ENCODE measurements at regions not wholly inside any gene's neighbourhood (a gene's known extent, or its start where the extent isn't known, plus 50 kb on each side); places are given as distances from the start of the nearest gene placed in this dataset.

GRCh38 chr1:87940421-87940820, 611.7 kb downstream of the LMO4 start:
- H3K4me1 Mint-ChIP-seq = no peaks in the 10 kb centered on the region
- peaks cover 0 to 5% (median 0%) of the 10 kb centered on the region in 11 donors for H3K9me3 Mint-ChIP-seq
- H3K36me3 ChIP-seq (ENCODE audit: control insufficient read depth in 2 of 3, insufficient read depth in 3 of 3, low read length in 3 of 3) = no peaks in the 10 kb centered on the region
- H3K4me3 Mint-ChIP-seq = no peak overlapping the region
- no peak overlapping the region for H3K4me3 ChIP-seq (ENCODE audit: low read length)
- H3K4me1 ChIP-seq (ENCODE audit: control insufficient read depth in 2 of 2, insufficient read depth in 2 of 2, low read length in 2 of 2) = no peaks in the 10 kb centered on the region
- no peak for DNase-seq
- ATAC-seq = no peak
- peaks cover 0 to 7% (median 3%) of the 10 kb centered on the region in 5 donors for H3K27me3 Mint-ChIP-seq
- no peaks in the 10 kb centered on the region for H3K9me3 ChIP-seq (ENCODE audit: control insufficient read depth in 2 of 3, low read length in 3 of 3)
- H3K27ac Mint-ChIP-seq = no peak overlapping the region
- no peak overlapping the region for H3K27ac ChIP-seq (ENCODE audit: low read depth, low read length)
- intact Hi-C loops (cut with micrococcal nuclease) = no loop called here
- ChIA-PET POLR2A (no interaction called here), CTCF (no interaction called here)
- H3K36me3 Mint-ChIP-seq = no peaks in the 10 kb centered on the region
- no peaks in the 10 kb centered on the region for H3K27me3 ChIP-seq (ENCODE audit: control insufficient read depth in 2 of 2, insufficient read depth in 2 of 2, low read length in 2 of 2)

GRCh38 chr1:87941337-87941946, 612.8 kb downstream of the LMO4 start:
- Mint-ChIP-seq H3K4me1 (no peaks in the 10 kb centered on the region), H3K27ac (no peak overlapping the region), H3K27me3 (peaks cover 0 to 7% (median 5%) of the 10 kb centered on the region in 5 donors), H3K36me3 (no peaks in the 10 kb centered on the region), H3K9me3 (peaks cover 0 to 5% (median 0%) of the 10 kb centered on the region in 11 donors), H3K4me3 (no peak overlapping the region)
- Histone ChIP-seq H3K27me3 (ENCODE audit: control insufficient read depth in 2 of 2, insufficient read depth in 2 of 2, low read length in 2 of 2) (no peaks in the 10 kb centered on the region), H3K27ac (ENCODE audit: low read depth, low read length) (no peak overlapping the region), H3K4me3 (ENCODE audit: low read length) (no peak overlapping the region), H3K36me3 (ENCODE audit: control insufficient read depth in 2 of 3, insufficient read depth in 3 of 3, low read length in 3 of 3) (no peaks in the 10 kb centered on the region), H3K4me1 (ENCODE audit: control insufficient read depth in 2 of 2, insufficient read depth in 2 of 2, low read length in 2 of 2) (no peaks in the 10 kb centered on the region), H3K9me3 (ENCODE audit: control insufficient read depth in 2 of 3, low read length in 3 of 3) (no peaks in the 10 kb centered on the region)
- ATAC-seq = no peak
- intact Hi-C loops (cut with micrococcal nuclease) = no loop called here
- ChIA-PET CTCF (no interaction called here), POLR2A (no interaction called here)
- no peak for DNase-seq

GRCh38 chr1:87942165-87942564, 613.5 kb downstream of the LMO4 start:
- CTCF ChIA-PET = no interaction called here
- Mint-ChIP-seq H3K9me3 (peaks cover 0 to 1% (median 0%) of the 10 kb centered on the region in 11 donors), H3K4me3 (no peak overlapping the region), H3K27ac (no peak overlapping the region), H3K4me1 (no peaks in the 10 kb centered on the region), H3K36me3 (no peaks in the 10 kb centered on the region), H3K27me3 (peaks cover 0 to 7% (median 5%) of the 10 kb centered on the region in 5 donors)
- H3K9me3 ChIP-seq (ENCODE audit: control insufficient read depth in 2 of 3, low read length in 3 of 3) = no peaks in the 10 kb centered on the region
- no peaks in the 10 kb centered on the region for H3K4me1 ChIP-seq (ENCODE audit: control insufficient read depth in 2 of 2, insufficient read depth in 2 of 2, low read length in 2 of 2)
- intact Hi-C loops (cut with micrococcal nuclease) = no loop called here
- H3K27me3 ChIP-seq (ENCODE audit: control insufficient read depth in 2 of 2, insufficient read depth in 2 of 2, low read length in 2 of 2) = no peaks in the 10 kb centered on the region
- no peaks in the 10 kb centered on the region for H3K36me3 ChIP-seq (ENCODE audit: control insufficient read depth in 2 of 3, insufficient read depth in 3 of 3, low read length in 3 of 3)
- no peak overlapping the region for H3K4me3 ChIP-seq (ENCODE audit: low read length)
- ATAC-seq (no peak), DNase-seq (no peak)
- no peak overlapping the region for H3K27ac ChIP-seq (ENCODE audit: low read depth, low read length)
- POLR2A ChIA-PET = no interaction called here

GRCh38 chr1:87949711-87950110, 621.0 kb downstream of the LMO4 start:
- Histone ChIP-seq H3K4me1 (ENCODE audit: control insufficient read depth in 2 of 2, insufficient read depth in 2 of 2, low read length in 2 of 2) (no peaks in the 10 kb centered on the region), H3K4me3 (ENCODE audit: low read length) (no peak overlapping the region), H3K9me3 (ENCODE audit: control insufficient read depth in 2 of 3, low read length in 3 of 3) (no peaks in the 10 kb centered on the region), H3K36me3 (ENCODE audit: control insufficient read depth in 2 of 3, insufficient read depth in 3 of 3, low read length in 3 of 3) (no peaks in the 10 kb centered on the region), H3K27me3 (ENCODE audit: control insufficient read depth in 2 of 2, insufficient read depth in 2 of 2, low read length in 2 of 2) (no peaks in the 10 kb centered on the region), H3K27ac (ENCODE audit: low read depth, low read length) (no peak overlapping the region)
- H3K9me3 Mint-ChIP-seq = no peaks in the 10 kb centered on the region
- intact Hi-C loops (cut with micrococcal nuclease) = loop anchor here (5.0 to 10.0 kb wide), 4 partner anchors 645 to 1567 kb away; no protein-coding TSS in a partner anchor
- H3K36me3 Mint-ChIP-seq = no peaks in the 10 kb centered on the region
- no peaks in the 10 kb centered on the region for H3K4me1 Mint-ChIP-seq
- ATAC-seq = no peak
- no peak overlapping the region for H3K4me3 Mint-ChIP-seq
- H3K27me3 Mint-ChIP-seq = peaks cover 5 to 18% (median 12%) of the 10 kb centered on the region in 5 donors
- ChIA-PET POLR2A (no interaction called here), CTCF (no interaction called here)
- DNase-seq = no peak
- H3K27ac Mint-ChIP-seq = no peak overlapping the region

GRCh38 chr1:87950369-87950768, 621.7 kb downstream of the LMO4 start:
- Mint-ChIP-seq H3K4me3 (no peak overlapping the region), H3K4me1 (no peaks in the 10 kb centered on the region), H3K27ac (no peak overlapping the region), H3K9me3 (no peaks in the 10 kb centered on the region), H3K27me3 (peaks cover 5 to 21% (median 12%) of the 10 kb centered on the region in 5 donors), H3K36me3 (no peaks in the 10 kb centered on the region)
- Histone ChIP-seq H3K27ac (ENCODE audit: low read depth, low read length) (no peak overlapping the region), H3K27me3 (ENCODE audit: control insufficient read depth in 2 of 2, insufficient read depth in 2 of 2, low read length in 2 of 2) (no peaks in the 10 kb centered on the region), H3K4me1 (ENCODE audit: control insufficient read depth in 2 of 2, insufficient read depth in 2 of 2, low read length in 2 of 2) (no peaks in the 10 kb centered on the region), H3K4me3 (ENCODE audit: low read length) (no peak overlapping the region), H3K36me3 (ENCODE audit: control insufficient read depth in 2 of 3, insufficient read depth in 3 of 3, low read length in 3 of 3) (no peaks in the 10 kb centered on the region), H3K9me3 (ENCODE audit: control insufficient read depth in 2 of 3, low read length in 3 of 3) (no peaks in the 10 kb centered on the region)
- POLR2A ChIA-PET = no interaction called here
- CTCF ChIA-PET = no interaction called here
- DNase-seq (no peak), ATAC-seq (no peak)
- intact Hi-C loops (cut with micrococcal nuclease) = loop anchor here (5.0 to 10.0 kb wide), 4 partner anchors 644 to 1568 kb away; no protein-coding TSS in a partner anchor

- H3K4me1 Mint-ChIP-seq = no peaks in the 10 kb centered on the region
- no peaks in the 10 kb centered on the region for H3K9me3 ChIP-seq (ENCODE audit: control insufficient read depth in 2 of 3, low read length in 3 of 3)
- no peaks in the 10 kb centered on the region for H3K36me3 ChIP-seq (ENCODE audit: control insufficient read depth in 2 of 3, insufficient read depth in 3 of 3, low read length in 3 of 3)
- DNase-seq = no peak
- H3K4me1 ChIP-seq (ENCODE audit: control insufficient read depth in 2 of 2, insufficient read depth in 2 of 2, low read length in 2 of 2) = no peaks in the 10 kb centered on the region
- H3K9me3 Mint-ChIP-seq = no peaks in the 10 kb centered on the region
- no peak overlapping the region for H3K4me3 Mint-ChIP-seq
- POLR2A ChIA-PET = no interaction called here
- no peak overlapping the region for H3K4me3 ChIP-seq (ENCODE audit: low read length)
- CTCF ChIA-PET = no interaction called here
- no peaks in the 10 kb centered on the region for H3K36me3 Mint-ChIP-seq
- no peak for ATAC-seq
- no peaks in the 10 kb centered on the region for H3K27me3 ChIP-seq (ENCODE audit: control insufficient read depth in 2 of 2, insufficient read depth in 2 of 2, low read length in 2 of 2)
- H3K27me3 Mint-ChIP-seq = peaks cover 5 to 25% (median 10%) of the 10 kb centered on the region in 5 donors
- H3K27ac ChIP-seq (ENCODE audit: low read depth, low read length) = no peak overlapping the region
- H3K27ac Mint-ChIP-seq = no peak overlapping the region
- intact Hi-C loops (cut with micrococcal nuclease) = loop anchor here (5.0 to 10.0 kb wide), 4 partner anchors 643 to 1569 kb away; no protein-coding TSS in a partner anchor
These were observed 622.7 kb downstream of the LMO4 start for GRCh38 chr1:87951409-87951808.

- Mint-ChIP-seq H3K27me3 (peaks cover 5 to 25% (median 10%) of the 10 kb centered on the region in 5 donors), H3K4me1 (no peaks in the 10 kb centered on the region), H3K36me3 (no peaks in the 10 kb centered on the region), H3K4me3 (no peak overlapping the region), H3K27ac (no peak overlapping the region), H3K9me3 (no peaks in the 10 kb centered on the region)
- no peak for DNase-seq
- intact Hi-C loops (cut with micrococcal nuclease) = loop anchor here (5.0 to 10.0 kb wide), 4 partner anchors 643 to 1570 kb away; no protein-coding TSS in a partner anchor
- ChIA-PET CTCF (no interaction called here), POLR2A (no interaction called here)
- Histone ChIP-seq H3K9me3 (ENCODE audit: control insufficient read depth in 2 of 3, low read length in 3 of 3) (no peaks in the 10 kb centered on the region), H3K36me3 (ENCODE audit: control insufficient read depth in 2 of 3, insufficient read depth in 3 of 3, low read length in 3 of 3) (no peaks in the 10 kb centered on the region), H3K4me1 (ENCODE audit: control insufficient read depth in 2 of 2, insufficient read depth in 2 of 2, low read length in 2 of 2) (no peaks in the 10 kb centered on the region), H3K27me3 (ENCODE audit: control insufficient read depth in 2 of 2, insufficient read depth in 2 of 2, low read length in 2 of 2) (no peaks in the 10 kb centered on the region), H3K4me3 (ENCODE audit: low read length) (no peak overlapping the region), H3K27ac (ENCODE audit: low read depth, low read length) (no peak overlapping the region)
- no peak for ATAC-seq
These were observed 623.2 kb downstream of the LMO4 start for GRCh38 chr1:87951852-87952251.
